Activated naive CD4-positive, alpha-beta T cell treated with anti-CD3 and anti-CD28 coated beads, Interleukin-2, amount 10 ng/mL, durations not matched to agents 7 days and 5 days (primary cell): ENCODE measurements at regions not wholly inside any gene's neighbourhood (a gene's known extent, or its start where the extent isn't known, plus 50 kb on each side); places are given as distances from the start of the nearest gene placed in this dataset.
"Not testable (repeated sequence)": the region's sequence is repeated elsewhere in the genome, so short reads cannot be mapped to it uniquely, and the experiment has no call there.

Source experiments
- CTCF ChIA-PET: fragments of 350-600 bp; sonication (Branson Sonifier 250); formaldehyde crosslinking; loops from one replicate; lab custom pipeline; 2021; ENCODE audit warnings: antibody characterized with exemption; lab: Charles Lee
- DNase-seq: peaks from one replicate; pipeline ENCODE4 v3.0.0-alpha.2; 2020
- H3K27ac Mint-ChIP-seq: one replicate; pipeline ENCODE4 v1.8.0; 2021; ENCODE audit warnings: mild to moderate bottlenecking, moderate library complexity, mixed read lengths
- H3K27me3 Mint-ChIP-seq: one replicate; pipeline ENCODE4 v1.8.0; 2021; ENCODE audit warnings: mild to moderate bottlenecking, mixed read lengths
- H3K36me3 Mint-ChIP-seq: one replicate; pipeline ENCODE4 v1.8.0; 2021; ENCODE audit warnings: mixed read lengths
- H3K4me1 Mint-ChIP-seq: one replicate; pipeline ENCODE4 v1.8.0; 2021; ENCODE audit warnings: mixed read lengths
- H3K4me3 Mint-ChIP-seq: one replicate; pipeline ENCODE4 v1.8.0; 2021; ENCODE audit warnings: mild to moderate bottlenecking, moderate library complexity, mixed read lengths
- H3K9me3 Mint-ChIP-seq: one replicate; pipeline ENCODE4 v1.8.0; 2021; ENCODE audit warnings: mixed read lengths

- CTCF ChIA-PET, result no interaction called here
- Mint-ChIP-seq H3K36me3 (no peaks in the 10 kb centered on the region), H3K27me3 (no peaks in the 10 kb centered on the region)
Measured at GRCh38 chr18:65606551-65607130, 144.2 kb upstream of the CDH7 start.

GRCh38 chr18:65605352-65605751, 145.5 kb upstream of the CDH7 start:
- peaks cover 19% of the 10 kb centered on the region for H3K9me3 Mint-ChIP-seq
- H3K4me1 Mint-ChIP-seq, DNase-seq, H3K36me3 Mint-ChIP-seq, H3K4me3 Mint-ChIP-seq, H3K27ac Mint-ChIP-seq, H3K27me3 Mint-ChIP-seq, CTCF ChIA-PET: not testable (repeated sequence)

More at GRCh38 chr18:65606551-65607130, 144.2 kb upstream of the CDH7 start:
- Mint-ChIP-seq H3K4me3 (no peak overlapping the region), H3K9me3 (peaks cover 19% of the 10 kb centered on the region), H3K4me1 (no peaks in the 10 kb centered on the region), H3K27ac (no peak overlapping the region)
- DNase-seq, result no peak

GRCh38 chr18:65601775-65602174, 149.0 kb upstream of the CDH7 start:
- Mint-ChIP-seq H3K36me3 (no peaks in the 10 kb centered on the region), H3K4me1 (no peaks in the 10 kb centered on the region), H3K27me3 (no peaks in the 10 kb centered on the region), H3K9me3 (peaks cover 13% of the 10 kb centered on the region), H3K4me3 (no peak overlapping the region), H3K27ac (no peak overlapping the region)
- CTCF ChIA-PET, result no interaction called here
- no peak for DNase-seq

GRCh38 chr18:65592435-65592834, 158.4 kb upstream of the CDH7 start:
- no peaks in the 10 kb centered on the region for H3K27me3 Mint-ChIP-seq
- no peak overlapping the region for H3K27ac Mint-ChIP-seq
- no peaks in the 10 kb centered on the region for H3K4me1 Mint-ChIP-seq
- H3K9me3 Mint-ChIP-seq, result peaks cover 14% of the 10 kb centered on the region
- no peak overlapping the region for H3K4me3 Mint-ChIP-seq
- no peak for DNase-seq
- CTCF ChIA-PET, result no interaction called here
- no peaks in the 10 kb centered on the region for H3K36me3 Mint-ChIP-seq

GRCh38 chr18:65587491-65587890, 163.3 kb upstream of the CDH7 start:
- Mint-ChIP-seq H3K4me3 (no peak overlapping the region), H3K4me1 (no peaks in the 10 kb centered on the region), H3K27me3 (no peaks in the 10 kb centered on the region), H3K36me3 (no peaks in the 10 kb centered on the region), H3K9me3 (peaks cover 10% of the 10 kb centered on the region), H3K27ac (no peak overlapping the region)
- CTCF ChIA-PET, result no interaction called here
- no peak for DNase-seq

GRCh38 chr18:65582094-65582493, 168.7 kb upstream of the CDH7 start:
- H3K36me3 Mint-ChIP-seq, H3K4me1 Mint-ChIP-seq, H3K4me3 Mint-ChIP-seq, H3K27me3 Mint-ChIP-seq, CTCF ChIA-PET, DNase-seq, H3K9me3 Mint-ChIP-seq, H3K27ac Mint-ChIP-seq: not testable (repeated sequence)

- no peaks in the 10 kb centered on the region for H3K27me3 Mint-ChIP-seq
- no peak for DNase-seq
- no peaks in the 10 kb centered on the region for H3K4me1 Mint-ChIP-seq
- peaks cover 6% of the 10 kb centered on the region for H3K9me3 Mint-ChIP-seq
- CTCF ChIA-PET, result no interaction called here
- H3K36me3 Mint-ChIP-seq, result no peaks in the 10 kb centered on the region
- no peak overlapping the region for H3K27ac Mint-ChIP-seq
- no peak overlapping the region for H3K4me3 Mint-ChIP-seq
Measured at GRCh38 chr18:65568866-65569265, 181.9 kb upstream of the CDH7 start.

GRCh38 chr18:65567372-65567771, 183.4 kb upstream of the CDH7 start:
- H3K27me3 Mint-ChIP-seq, result no peaks in the 10 kb centered on the region
- no peaks in the 10 kb centered on the region for H3K36me3 Mint-ChIP-seq
- DNase-seq, result no peak
- no peaks in the 10 kb centered on the region for H3K4me1 Mint-ChIP-seq
- CTCF ChIA-PET, result no interaction called here
- H3K4me3 Mint-ChIP-seq, result no peak overlapping the region
- no peak overlapping the region for H3K27ac Mint-ChIP-seq
- H3K9me3 Mint-ChIP-seq, result peaks cover 8% of the 10 kb centered on the region

- Mint-ChIP-seq H3K36me3 (no peaks in the 10 kb centered on the region), H3K4me1 (no peaks in the 10 kb centered on the region), H3K4me3 (no peak overlapping the region), H3K9me3 (peaks cover 14% of the 10 kb centered on the region), H3K27ac (no peak overlapping the region), H3K27me3 (no peaks in the 10 kb centered on the region)
- CTCF ChIA-PET, result no interaction called here
- DNase-seq, result no peak
Measured at GRCh38 chr18:65548316-65548715, 202.5 kb upstream of the CDH7 start.

- peaks cover 14% of the 10 kb centered on the region for H3K9me3 Mint-ChIP-seq
- no peak overlapping the region for H3K27ac Mint-ChIP-seq
- DNase-seq, result no peak
- H3K36me3 Mint-ChIP-seq, result no peaks in the 10 kb centered on the region
- H3K4me1 Mint-ChIP-seq, result no peaks in the 10 kb centered on the region
- H3K4me3 Mint-ChIP-seq, result no peak overlapping the region
- CTCF ChIA-PET, result no interaction called here
- H3K27me3 Mint-ChIP-seq, result no peaks in the 10 kb centered on the region
Measured at GRCh38 chr18:65547046-65547445, 203.8 kb upstream of the CDH7 start.

GRCh38 chr18:65544701-65545100, 206.1 kb upstream of the CDH7 start:
- CTCF ChIA-PET, result no interaction called here
- no peak for DNase-seq
- H3K36me3 Mint-ChIP-seq, result no peaks in the 10 kb centered on the region
- peaks cover 13% of the 10 kb centered on the region for H3K9me3 Mint-ChIP-seq
- no peaks in the 10 kb centered on the region for H3K4me1 Mint-ChIP-seq
- no peaks in the 10 kb centered on the region for H3K27me3 Mint-ChIP-seq
- H3K27ac Mint-ChIP-seq, result no peak overlapping the region
- no peak overlapping the region for H3K4me3 Mint-ChIP-seq

GRCh38 chr18:65527879-65528633, 222.8 kb upstream of the CDH7 start:
- Mint-ChIP-seq H3K27me3 (no peaks in the 10 kb centered on the region), H3K9me3 (peaks cover 7% of the 10 kb centered on the region), H3K36me3 (no peaks in the 10 kb centered on the region), H3K4me1 (no peaks in the 10 kb centered on the region), H3K4me3 (no peak overlapping the region), H3K27ac (no peak overlapping the region)
- CTCF ChIA-PET, result no interaction called here
- DNase-seq, result no peak

- CTCF ChIA-PET, result no interaction called here
- no peak overlapping the region for H3K4me3 Mint-ChIP-seq
- no peak for DNase-seq
- no peaks in the 10 kb centered on the region for H3K36me3 Mint-ChIP-seq
- H3K27ac Mint-ChIP-seq, result no peak overlapping the region
- no peaks in the 10 kb centered on the region for H3K4me1 Mint-ChIP-seq
- H3K9me3 Mint-ChIP-seq, result peaks cover 16% of the 10 kb centered on the region
- H3K27me3 Mint-ChIP-seq, result no peaks in the 10 kb centered on the region
Measured at GRCh38 chr18:65526099-65526498, 224.7 kb upstream of the CDH7 start.

- Mint-ChIP-seq H3K27ac (no peak overlapping the region), H3K9me3 (peaks cover 14% of the 10 kb centered on the region), H3K27me3 (no peaks in the 10 kb centered on the region), H3K4me3 (no peak overlapping the region), H3K4me1 (no peaks in the 10 kb centered on the region), H3K36me3 (no peaks in the 10 kb centered on the region)
- CTCF ChIA-PET, result no interaction called here
- no peak for DNase-seq
Measured at GRCh38 chr18:65523461-65523860, 227.4 kb upstream of the CDH7 start.

- H3K36me3 Mint-ChIP-seq, result no peaks in the 10 kb centered on the region
- CTCF ChIA-PET, result no interaction called here
- H3K27me3 Mint-ChIP-seq, result no peaks in the 10 kb centered on the region
- H3K27ac Mint-ChIP-seq, result no peak overlapping the region
- DNase-seq, result no peak
- no peaks in the 10 kb centered on the region for H3K4me1 Mint-ChIP-seq
- peaks cover 14% of the 10 kb centered on the region for H3K9me3 Mint-ChIP-seq
- H3K4me3 Mint-ChIP-seq, result no peak overlapping the region
Measured at GRCh38 chr18:65522907-65523306, 227.9 kb upstream of the CDH7 start.
